SK-N-SH treated with all-trans-retinoic acid at 6 μM for 48 hours (cell line): ENCODE measurements at regions not wholly inside any gene's neighbourhood (a gene's known extent, or its start where the extent isn't known, plus 50 kb on each side); places are given as distances from the start of the nearest gene placed in this dataset.

ENCODE experiments used
- ATAC-seq: fragments of 200-7000 bp; cut with Tn5 transposase; 3 replicates; pipeline ENCODE4 v1.9.1; 2020; ENCODE audit warnings: mild to moderate bottlenecking, moderate library complexity
- ARNTL ChIP-seq: fragments of 450-650 bp; formaldehyde crosslinking; IDR thresholded peaks from 2 replicates; pipeline ENCODE4 v1.5.0; 2020; ENCODE audit warnings: low read depth, mild to moderate bottlenecking, moderate library complexity, borderline replicate concordance
- BACH2 ChIP-seq: fragments of 250-450 bp; sonication (Bioruptor Pico); IDR thresholded peaks from 2 replicates; pipeline ENCODE4 v1.9.0; 2021; ENCODE audit warnings: mild to moderate bottlenecking, borderline replicate concordance
- CSDC2 ChIP-seq: fragments of 250-450 bp; sonication (Bioruptor Pico); IDR thresholded peaks from 2 replicates; pipeline ENCODE4 v1.5.0; 2020; ENCODE audit warnings: mild to moderate bottlenecking, moderate library complexity
- ESRRG ChIP-seq: fragments of 250-450 bp; sonication (Bioruptor Pico); IDR thresholded peaks from 2 replicates; pipeline ENCODE4 v1.6.1; 2021; ENCODE audit warnings: mild to moderate bottlenecking
- GLIS3 ChIP-seq: fragments of 250-450 bp; sonication (Bioruptor Pico); IDR thresholded peaks from 2 replicates; pipeline ENCODE4 v1.5.0; 2020; ENCODE audit warnings: mild to moderate bottlenecking, moderate library complexity
- ISL1 ChIP-seq: fragments of 250-450 bp; sonication (Bioruptor Pico); IDR thresholded peaks from 2 replicates; pipeline ENCODE4 v2.1.2; 2022; ENCODE audit warnings: mild to moderate bottlenecking, moderate library complexity
- OSR1 ChIP-seq: fragments of 250-450 bp; sonication (Bioruptor Pico); IDR thresholded peaks from 2 replicates; pipeline ENCODE4 v1.8.0; 2022; ENCODE audit warnings: moderate library complexity, mild to moderate bottlenecking, inconsistent platforms
- PPARA ChIP-seq: fragments of 250-450 bp; sonication (Bioruptor Pico); IDR thresholded peaks from 2 replicates; pipeline ENCODE4 v1.5.0; 2020; ENCODE audit warnings: mild to moderate bottlenecking, borderline replicate concordance
- RARB ChIP-seq: fragments of 250-450 bp; sonication (Bioruptor Pico); IDR thresholded peaks from 2 replicates; pipeline ENCODE4 v1.8.0; 2021; ENCODE audit warnings: mild to moderate bottlenecking, moderate library complexity
- SNAI2 ChIP-seq: fragments of 250-450 bp; sonication (Bioruptor Pico); IDR thresholded peaks from 2 replicates; pipeline ENCODE4 v1.5.0; 2020; ENCODE audit warnings: mild to moderate bottlenecking, moderate library complexity
- TCF4 ChIP-seq: fragments of 250-450 bp; sonication (Bioruptor Pico); IDR thresholded peaks from 2 replicates; pipeline ENCODE4 v1.8.0; 2021; ENCODE audit warnings: mild to moderate bottlenecking, moderate library complexity, borderline replicate concordance
- TOX ChIP-seq: fragments of 250-450 bp; sonication (Bioruptor Pico); IDR thresholded peaks from 2 replicates; pipeline ENCODE4 v1.8.0; 2021; ENCODE audit warnings: mild to moderate bottlenecking, moderate library complexity, borderline replicate concordance
- ZC3H10 ChIP-seq: fragments of 250-450 bp; sonication (Bioruptor Pico); IDR thresholded peaks from 2 replicates; pipeline ENCODE4 v1.5.1; 2021; ENCODE audit warnings: mild to moderate bottlenecking, moderate library complexity
- ZFP3 ChIP-seq: fragments of 250-450 bp; sonication (Bioruptor Pico); IDR thresholded peaks from 2 replicates; pipeline ENCODE4 v1.5.0; 2020; ENCODE audit warnings: mild to moderate bottlenecking, moderate library complexity
- ZNF565 ChIP-seq: fragments of 450-650 bp; formaldehyde crosslinking; conservative IDR thresholded peaks from 2 replicates; pipeline ENCODE4 v1.5.0; 2020; ENCODE audit warnings: low read depth, mild to moderate bottlenecking, moderate library complexity
- ZNF70 ChIP-seq: fragments of 450-650 bp; formaldehyde crosslinking; IDR thresholded peaks from 2 replicates; pipeline ENCODE4 v1.5.0; 2020; ENCODE audit warnings: mild to moderate bottlenecking, moderate library complexity
- TF ChIP-seq, protein P1 (sequence below): fragments of 250-450 bp; sonication (Bioruptor Pico); IDR thresholded peaks from 2 replicates; pipeline ENCODE4 v1.8.0; 2020; ENCODE audit warnings: mild to moderate bottlenecking, moderate library complexity, borderline replicate concordance
- TF ChIP-seq, protein P2 (sequence below): fragments of 250-450 bp; sonication (Bioruptor Pico); IDR thresholded peaks from 2 replicates; pipeline ENCODE4 v1.5.1; 2020; ENCODE audit warnings: low read depth, mild to moderate bottlenecking, moderate library complexity
- TF ChIP-seq, protein P3 (sequence below): fragments of 250-450 bp; sonication (Bioruptor Pico); IDR thresholded peaks from 2 replicates; pipeline ENCODE4 v1.8.0; 2021; ENCODE audit warnings: low read depth, mild to moderate bottlenecking, moderate library complexity, borderline replicate concordance
- TF ChIP-seq, protein P4 (sequence below): fragments of 250-450 bp; sonication (Bioruptor Pico); IDR thresholded peaks from 2 replicates; pipeline ENCODE4 v1.5.1; 2021; ENCODE audit warnings: mild to moderate bottlenecking, moderate library complexity
- TF ChIP-seq, protein P5 (sequence below): fragments of 250-450 bp; sonication (Bioruptor Pico); IDR thresholded peaks from 2 replicates; pipeline ENCODE4 v1.5.0; 2020; ENCODE audit warnings: mild to moderate bottlenecking, moderate library complexity

DNA sequence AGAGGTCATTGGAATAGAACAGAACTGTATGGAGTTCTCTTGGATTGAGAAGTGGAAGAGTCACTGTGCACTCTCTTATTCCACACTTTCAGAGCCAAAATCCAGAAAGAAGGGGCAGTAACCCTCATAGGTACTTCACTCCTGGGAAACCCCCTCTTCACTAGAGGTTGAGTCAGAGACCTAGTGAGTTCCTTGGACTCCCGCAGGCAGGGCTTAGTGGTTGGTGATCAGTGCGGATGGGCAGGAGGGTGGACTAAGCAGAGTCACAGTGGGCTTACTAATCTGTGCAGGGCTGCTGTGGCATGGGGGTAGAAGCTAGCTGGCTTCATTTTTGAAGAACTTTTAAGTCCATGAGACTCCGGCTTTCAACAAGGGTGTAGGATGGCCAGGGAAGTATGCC lies 95.0 kb upstream of the MLN start:
- no peak for ATAC-seq
- TF ChIP-seq ISL1 (CRISPR knock-in tag) (no peak), CSDC2 (CRISPR knock-in tag) (no peak), ARNTL (CRISPR knock-in tag) (no peak), ESRRG (no peak), ZNF70 (CRISPR knock-in tag) (no peak), OSR1 (CRISPR knock-in tag) (no peak)
- TF ChIP-seq, protein P1, sequence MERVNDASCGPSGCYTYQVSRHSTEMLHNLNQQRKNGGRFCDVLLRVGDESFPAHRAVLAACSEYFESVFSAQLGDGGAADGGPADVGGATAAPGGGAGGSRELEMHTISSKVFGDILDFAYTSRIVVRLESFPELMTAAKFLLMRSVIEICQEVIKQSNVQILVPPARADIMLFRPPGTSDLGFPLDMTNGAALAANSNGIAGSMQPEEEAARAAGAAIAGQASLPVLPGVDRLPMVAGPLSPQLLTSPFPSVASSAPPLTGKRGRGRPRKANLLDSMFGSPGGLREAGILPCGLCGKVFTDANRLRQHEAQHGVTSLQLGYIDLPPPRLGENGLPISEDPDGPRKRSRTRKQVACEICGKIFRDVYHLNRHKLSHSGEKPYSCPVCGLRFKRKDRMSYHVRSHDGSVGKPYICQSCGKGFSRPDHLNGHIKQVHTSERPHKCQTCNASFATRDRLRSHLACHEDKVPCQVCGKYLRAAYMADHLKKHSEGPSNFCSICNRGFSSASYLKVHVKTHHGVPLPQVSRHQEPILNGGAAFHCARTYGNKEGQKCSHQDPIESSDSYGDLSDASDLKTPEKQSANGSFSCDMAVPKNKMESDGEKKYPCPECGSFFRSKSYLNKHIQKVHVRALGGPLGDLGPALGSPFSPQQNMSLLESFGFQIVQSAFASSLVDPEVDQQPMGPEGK (CRISPR knock-in tag), result no peak
- TF ChIP-seq, protein P2, sequence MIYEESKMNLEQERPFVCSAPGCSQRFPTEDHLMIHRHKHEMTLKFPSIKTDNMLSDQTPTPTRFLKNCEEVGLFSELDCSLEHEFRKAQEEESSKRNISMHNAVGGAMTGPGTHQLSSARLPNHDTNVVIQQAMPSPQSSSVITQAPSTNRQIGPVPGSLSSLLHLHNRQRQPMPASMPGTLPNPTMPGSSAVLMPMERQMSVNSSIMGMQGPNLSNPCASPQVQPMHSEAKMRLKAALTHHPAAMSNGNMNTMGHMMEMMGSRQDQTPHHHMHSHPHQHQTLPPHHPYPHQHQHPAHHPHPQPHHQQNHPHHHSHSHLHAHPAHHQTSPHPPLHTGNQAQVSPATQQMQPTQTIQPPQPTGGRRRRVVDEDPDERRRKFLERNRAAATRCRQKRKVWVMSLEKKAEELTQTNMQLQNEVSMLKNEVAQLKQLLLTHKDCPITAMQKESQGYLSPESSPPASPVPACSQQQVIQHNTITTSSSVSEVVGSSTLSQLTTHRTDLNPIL, result no peak
- TF ChIP-seq, protein P3, sequence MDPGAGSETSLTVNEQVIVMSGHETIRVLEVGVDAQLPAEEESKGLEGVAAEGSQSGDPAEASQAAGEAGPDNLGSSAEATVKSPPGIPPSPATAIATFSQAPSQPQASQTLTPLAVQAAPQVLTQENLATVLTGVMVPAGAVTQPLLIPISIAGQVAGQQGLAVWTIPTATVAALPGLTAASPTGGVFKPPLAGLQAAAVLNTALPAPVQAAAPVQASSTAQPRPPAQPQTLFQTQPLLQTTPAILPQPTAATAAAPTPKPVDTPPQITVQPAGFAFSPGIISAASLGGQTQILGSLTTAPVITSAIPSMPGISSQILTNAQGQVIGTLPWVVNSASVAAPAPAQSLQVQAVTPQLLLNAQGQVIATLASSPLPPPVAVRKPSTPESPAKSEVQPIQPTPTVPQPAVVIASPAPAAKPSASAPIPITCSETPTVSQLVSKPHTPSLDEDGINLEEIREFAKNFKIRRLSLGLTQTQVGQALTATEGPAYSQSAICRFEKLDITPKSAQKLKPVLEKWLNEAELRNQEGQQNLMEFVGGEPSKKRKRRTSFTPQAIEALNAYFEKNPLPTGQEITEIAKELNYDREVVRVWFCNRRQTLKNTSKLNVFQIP (CRISPR knock-in tag), result no peak

DNA sequence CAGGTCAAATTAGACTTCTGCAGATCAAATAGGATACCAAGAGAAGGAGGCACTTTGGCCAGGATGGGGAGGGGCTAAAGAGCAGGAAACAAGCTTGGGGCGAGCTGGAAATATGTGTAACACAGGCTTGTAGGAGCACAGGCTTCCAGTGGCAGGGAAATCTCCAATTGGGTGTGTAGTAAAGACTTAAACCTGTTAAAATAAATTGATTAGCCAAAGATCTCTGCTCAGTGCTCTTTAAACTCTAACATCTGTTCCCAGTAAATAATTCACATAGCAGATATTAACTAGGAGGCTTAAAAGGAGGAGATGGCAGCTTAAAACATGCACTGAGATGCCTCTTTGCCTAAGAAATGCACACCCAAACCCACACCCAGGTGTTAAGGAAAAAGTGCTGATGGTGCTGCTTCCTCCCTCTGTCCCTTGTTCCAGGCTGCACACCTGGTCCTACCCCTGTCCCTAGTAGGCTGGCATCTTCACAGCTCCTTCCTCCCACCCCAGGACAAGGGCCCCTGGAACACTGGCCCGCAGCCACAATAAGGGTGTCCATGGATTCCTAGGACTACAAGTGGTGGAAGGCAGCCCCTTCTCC lies 93.5 kb upstream of the MLN start:
- ATAC-seq, result peak; percentile 21
- TF ChIP-seq SNAI2 (CRISPR knock-in tag), result no peak
- TF ChIP-seq ZC3H10 (CRISPR knock-in tag), result no peak
- TF ChIP-seq ARNTL (CRISPR knock-in tag), result no peak

DNA sequence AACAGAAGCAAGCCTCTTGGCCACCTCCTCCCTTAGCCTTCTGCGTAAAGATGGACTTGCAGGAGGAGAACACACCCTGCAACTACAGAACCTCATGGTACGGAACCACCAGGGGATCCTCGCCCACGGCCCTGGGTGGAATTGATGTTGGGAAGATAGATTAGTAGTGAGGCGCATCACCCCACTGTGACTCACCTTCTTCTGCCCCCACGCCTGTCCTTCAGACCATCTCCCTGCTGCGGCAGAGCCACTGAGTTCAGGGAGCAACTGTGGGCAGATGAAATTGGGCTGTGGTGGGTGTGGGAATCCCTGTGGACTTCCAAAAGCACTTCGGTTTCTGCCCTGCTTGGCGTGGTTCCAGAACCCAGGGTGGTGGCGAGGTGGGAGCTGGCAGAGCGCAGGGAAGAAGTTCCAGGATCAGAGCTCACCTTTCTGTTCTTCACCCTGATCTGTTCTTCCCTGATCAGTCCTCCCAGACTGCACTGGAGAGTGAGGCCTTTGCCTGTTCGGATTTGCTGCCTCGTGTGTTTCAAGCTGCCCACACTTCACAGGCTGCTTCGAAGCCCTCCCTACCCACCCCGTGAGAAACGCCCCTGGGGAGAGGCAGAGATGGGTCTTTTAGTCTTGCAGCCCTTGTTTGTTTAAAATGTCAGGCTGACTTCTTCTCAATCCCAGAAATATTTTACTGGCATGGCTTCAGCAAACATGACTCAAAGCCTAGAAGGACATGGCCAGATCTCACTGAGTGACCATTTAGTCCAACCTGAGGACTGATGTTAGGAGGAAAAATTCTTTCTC lies 92.8 kb upstream of the MLN start:
- peak; percentile 28 for ATAC-seq
- TF ChIP-seq CSDC2 (CRISPR knock-in tag) (no peak), TCF4 (no peak), OSR1 (CRISPR knock-in tag) (no peak), TOX (CRISPR knock-in tag) (no peak), BACH2 (CRISPR knock-in tag) (no peak), ZFP3 (no peak), RARB (CRISPR knock-in tag) (no peak), ZNF565 (no peak), ARNTL (CRISPR knock-in tag) (no peak), PPARA (no peak), GLIS3 (CRISPR knock-in tag) (no peak), ISL1 (CRISPR knock-in tag) (no peak), SNAI2 (CRISPR knock-in tag) (no peak), ZC3H10 (CRISPR knock-in tag) (no peak)
- TF ChIP-seq, protein P4, sequence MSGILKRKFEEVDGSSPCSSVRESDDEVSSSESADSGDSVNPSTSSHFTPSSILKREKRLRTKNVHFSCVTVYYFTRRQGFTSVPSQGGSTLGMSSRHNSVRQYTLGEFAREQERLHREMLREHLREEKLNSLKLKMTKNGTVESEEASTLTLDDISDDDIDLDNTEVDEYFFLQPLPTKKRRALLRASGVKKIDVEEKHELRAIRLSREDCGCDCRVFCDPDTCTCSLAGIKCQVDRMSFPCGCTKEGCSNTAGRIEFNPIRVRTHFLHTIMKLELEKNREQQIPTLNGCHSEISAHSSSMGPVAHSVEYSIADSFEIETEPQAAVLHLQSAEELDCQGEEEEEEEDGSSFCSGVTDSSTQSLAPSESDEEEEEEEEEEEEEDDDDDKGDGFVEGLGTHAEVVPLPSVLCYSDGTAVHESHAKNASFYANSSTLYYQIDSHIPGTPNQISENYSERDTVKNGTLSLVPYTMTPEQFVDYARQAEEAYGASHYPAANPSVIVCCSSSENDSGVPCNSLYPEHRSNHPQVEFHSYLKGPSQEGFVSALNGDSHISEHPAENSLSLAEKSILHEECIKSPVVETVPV (CRISPR knock-in tag), result no peak
- TF ChIP-seq, protein P1 (CRISPR knock-in tag), result no peak
- TF ChIP-seq, protein P5, sequence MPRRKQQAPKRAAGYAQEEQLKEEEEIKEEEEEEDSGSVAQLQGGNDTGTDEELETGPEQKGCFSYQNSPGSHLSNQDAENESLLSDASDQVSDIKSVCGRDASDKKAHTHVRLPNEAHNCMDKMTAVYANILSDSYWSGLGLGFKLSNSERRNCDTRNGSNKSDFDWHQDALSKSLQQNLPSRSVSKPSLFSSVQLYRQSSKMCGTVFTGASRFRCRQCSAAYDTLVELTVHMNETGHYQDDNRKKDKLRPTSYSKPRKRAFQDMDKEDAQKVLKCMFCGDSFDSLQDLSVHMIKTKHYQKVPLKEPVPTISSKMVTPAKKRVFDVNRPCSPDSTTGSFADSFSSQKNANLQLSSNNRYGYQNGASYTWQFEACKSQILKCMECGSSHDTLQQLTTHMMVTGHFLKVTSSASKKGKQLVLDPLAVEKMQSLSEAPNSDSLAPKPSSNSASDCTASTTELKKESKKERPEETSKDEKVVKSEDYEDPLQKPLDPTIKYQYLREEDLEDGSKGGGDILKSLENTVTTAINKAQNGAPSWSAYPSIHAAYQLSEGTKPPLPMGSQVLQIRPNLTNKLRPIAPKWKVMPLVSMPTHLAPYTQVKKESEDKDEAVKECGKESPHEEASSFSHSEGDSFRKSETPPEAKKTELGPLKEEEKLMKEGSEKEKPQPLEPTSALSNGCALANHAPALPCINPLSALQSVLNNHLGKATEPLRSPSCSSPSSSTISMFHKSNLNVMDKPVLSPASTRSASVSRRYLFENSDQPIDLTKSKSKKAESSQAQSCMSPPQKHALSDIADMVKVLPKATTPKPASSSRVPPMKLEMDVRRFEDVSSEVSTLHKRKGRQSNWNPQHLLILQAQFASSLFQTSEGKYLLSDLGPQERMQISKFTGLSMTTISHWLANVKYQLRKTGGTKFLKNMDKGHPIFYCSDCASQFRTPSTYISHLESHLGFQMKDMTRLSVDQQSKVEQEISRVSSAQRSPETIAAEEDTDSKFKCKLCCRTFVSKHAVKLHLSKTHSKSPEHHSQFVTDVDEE (CRISPR knock-in tag), result no peak
- TF ChIP-seq, protein P2, result no peak
